Fibroblast of skin of right quadriceps (primary cell): ENCODE measurements at regions not wholly inside any gene's neighbourhood (a gene's known extent, or its start where the extent isn't known, plus 50 kb on each side); places are given as distances from the start of the nearest gene placed in this dataset.

ENCODE experiments used
- DNase-seq: peaks from one replicate; pipeline ENCODE4 v3.0.0-alpha.2; 2013

DNA sequence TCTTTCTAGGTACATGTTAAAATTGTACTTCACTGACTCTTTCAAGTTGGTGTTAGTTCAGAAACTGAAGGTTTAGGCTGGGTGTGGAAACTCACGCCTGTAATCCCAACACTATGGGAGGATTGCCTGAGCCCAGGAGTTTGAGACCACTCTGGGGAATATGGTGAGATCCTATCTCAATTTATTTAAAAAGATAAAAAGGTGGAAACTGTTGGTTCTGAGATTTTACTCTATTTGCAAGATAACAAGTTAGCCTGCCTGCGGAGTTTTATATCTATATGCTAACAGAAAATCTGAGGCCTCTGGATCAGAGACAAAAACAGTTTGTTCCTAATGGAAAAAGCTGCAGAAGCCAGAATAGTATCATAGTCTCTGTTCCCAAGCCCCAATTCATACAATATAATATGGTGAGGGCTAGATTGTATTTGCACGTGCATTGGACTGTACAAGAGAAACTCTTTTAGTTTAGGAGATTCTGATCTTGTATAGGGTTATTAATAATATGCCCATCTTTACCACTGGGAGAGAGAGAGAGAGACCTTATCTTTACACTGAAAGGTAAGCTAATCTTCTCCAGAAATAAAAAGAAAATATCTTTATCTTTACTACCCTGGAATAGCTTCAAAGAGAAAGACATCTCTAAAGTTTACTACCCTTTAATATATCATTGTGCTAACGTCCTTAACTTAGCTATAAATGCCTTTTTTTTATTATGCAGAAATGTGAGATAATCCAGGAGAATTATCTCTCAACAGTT, 1267.6 kb downstream of the OTOL1 start:
- DNase-seq = no peak

DNA sequence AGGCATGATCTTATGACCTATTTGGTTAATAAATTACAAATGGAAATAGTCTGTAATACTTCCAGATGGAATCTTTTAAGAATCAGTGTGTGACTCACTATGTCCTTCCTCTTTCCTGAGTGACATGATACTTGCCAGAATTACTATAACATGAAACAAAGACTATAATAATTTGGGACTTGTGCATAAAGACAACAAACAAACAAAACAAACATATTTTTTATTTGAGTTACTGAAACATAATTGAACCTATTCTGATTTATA, 1268.1 kb downstream of the OTOL1 start:
- peak; percentile 1 for DNase-seq

DNA sequence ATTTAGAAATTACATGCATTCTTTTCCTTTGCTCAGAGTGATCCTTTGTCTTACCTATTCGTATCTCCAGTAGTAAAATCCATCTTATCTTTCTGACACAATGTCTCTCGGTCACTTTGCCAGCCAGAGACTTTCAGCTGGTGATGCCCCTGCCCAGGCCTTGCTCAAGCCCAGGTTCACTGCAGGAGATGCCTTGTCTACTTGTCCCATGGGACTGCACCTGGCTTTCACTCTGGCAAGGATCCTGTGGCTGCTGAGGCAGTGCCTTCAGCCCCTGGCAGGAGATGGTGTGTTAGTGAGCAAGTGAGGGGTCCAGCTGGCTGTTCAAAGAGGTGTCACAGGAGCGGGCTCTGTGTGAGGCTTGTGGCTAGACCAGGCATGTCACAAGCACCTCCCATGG, 1268.9 kb downstream of the OTOL1 start:
- no peak for DNase-seq

DNA sequence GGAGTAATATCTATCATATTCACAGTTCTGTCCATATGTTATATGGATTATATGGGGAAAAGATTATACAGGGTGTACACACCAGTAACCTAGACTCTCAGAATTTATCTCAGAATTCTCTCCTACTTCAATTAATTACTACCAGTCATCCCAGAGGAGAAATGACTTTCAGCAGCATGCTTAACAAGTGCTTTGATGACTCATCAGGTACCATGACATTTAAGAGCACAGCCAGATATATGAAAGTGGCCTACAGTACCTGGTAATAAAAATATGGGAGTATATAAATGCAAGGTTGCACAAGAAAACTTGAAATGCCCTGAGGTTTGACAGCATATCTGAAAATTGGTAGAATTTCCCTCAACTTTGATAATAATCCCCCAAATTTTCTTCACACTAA, 1273.0 kb downstream of the OTOL1 start:
- no peak for DNase-seq

DNA sequence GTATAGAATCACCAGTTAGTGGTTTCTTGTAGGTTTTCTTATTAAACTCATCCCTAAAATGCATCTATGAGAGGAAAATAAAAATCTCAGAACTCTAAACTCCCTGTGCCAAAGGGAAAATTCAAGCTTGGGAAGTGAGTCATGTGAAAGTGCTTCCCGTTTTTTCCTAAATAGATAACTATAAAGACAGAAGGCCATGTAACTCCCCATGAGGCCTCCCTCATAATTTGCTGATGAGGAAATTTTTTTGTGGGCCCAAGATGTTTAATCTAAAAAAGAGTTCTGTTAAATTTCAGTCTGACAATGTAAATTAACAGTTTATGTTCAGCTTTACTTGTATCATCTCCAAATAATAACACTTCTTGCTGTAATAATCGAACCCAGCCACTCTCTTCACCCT, 1273.9 kb downstream of the OTOL1 start:
- peak; percentile 2 for DNase-seq

DNA sequence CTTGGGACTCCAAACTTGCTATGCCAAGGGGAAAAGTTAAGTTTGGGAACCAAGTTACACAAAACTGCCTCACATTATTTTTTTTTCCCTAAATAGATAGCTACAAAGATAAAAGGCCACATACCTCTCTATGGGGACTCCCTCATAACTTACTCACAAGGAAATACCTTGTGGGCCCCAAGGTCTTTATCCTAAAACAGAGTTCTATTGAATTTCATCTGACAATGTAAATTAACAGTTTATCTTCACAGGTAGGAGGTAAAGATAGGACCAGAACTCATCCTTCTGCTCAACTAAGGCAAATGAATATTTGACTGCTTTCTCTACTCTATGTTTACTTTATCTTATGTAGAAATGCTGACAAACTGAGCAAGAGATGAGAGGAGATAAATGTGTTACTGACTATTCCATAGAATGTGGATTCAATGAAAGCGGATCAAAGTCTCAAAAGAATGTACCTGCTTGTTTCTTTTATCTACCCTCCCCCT, 1278.0 kb downstream of the OTOL1 start:
- DNase-seq = no peak

DNA sequence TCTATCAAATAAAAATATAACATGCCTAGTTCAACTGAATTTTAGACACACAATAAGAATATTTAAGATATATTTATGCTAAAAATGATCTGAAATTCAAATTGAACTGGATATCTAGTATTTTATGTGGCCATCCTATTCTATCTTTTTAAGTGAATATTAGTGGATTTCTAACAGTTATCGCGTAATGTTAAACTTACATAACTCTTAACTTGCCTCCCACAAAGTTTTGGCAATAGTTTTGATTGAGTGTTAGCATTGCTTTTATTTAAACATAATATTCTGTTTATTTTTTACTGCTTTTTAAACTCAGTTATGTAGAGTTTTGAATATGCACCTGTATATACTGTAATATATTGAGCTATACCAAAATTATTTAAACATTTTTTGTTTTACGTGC, 1279.5 kb downstream of the OTOL1 start:
- DNase-seq = no peak

DNA sequence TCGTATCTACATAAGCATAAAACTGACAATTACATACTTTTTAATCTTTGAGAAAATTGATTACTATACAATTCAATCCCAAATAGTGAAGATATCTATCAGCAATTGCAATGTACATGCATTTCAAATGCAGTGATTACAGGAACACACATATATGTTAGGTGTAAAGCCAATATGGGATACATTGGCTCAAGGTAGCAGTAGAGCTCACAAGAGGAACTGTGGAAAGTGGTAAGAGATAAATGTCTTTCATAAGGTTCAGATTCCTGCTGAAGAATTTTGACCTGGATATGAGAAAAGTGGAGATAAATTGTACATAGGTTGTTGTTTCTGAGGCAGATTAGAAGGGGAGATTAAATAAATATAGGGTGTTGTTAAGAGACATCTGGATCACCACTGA, 1280.5 kb downstream of the OTOL1 start:
- DNase-seq = no peak

DNA sequence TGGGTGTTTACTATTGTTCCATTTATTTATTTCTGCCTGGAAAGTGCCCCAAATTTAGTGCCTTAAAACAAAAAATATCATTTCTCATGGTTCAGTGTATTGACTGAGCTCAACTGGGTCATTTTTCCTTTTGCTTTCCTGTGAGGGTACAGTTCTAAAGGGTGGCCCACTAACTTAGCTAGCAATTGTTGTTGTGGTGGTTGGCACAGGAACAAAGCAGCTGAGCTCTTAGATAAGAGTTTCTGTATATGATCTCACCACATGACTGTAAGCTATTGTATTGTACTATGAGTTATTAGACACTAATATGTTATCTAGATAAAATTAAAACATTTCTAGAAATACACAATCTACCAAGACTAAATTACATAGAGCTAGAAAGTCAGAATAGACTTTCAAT, 1283.7 kb downstream of the OTOL1 start:
- DNase-seq = no peak

DNA sequence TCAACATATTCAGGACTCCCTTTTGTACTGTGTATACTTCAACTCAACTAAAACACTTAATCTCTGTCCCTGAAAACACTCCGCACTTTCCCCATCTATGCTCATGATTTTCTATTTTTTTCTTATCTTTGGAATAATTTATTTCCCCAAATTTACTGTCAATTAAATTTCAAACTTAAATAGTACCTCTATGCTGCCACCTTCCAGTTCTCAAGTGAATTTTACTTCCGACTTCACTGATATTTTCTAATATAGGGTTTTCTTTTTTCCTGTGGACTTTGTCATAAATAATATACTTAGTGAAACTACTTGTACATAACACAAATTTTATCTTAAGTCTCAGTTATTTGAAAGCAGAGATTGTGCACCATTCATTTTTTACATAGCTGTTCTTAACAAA, 1303.3 kb downstream of the OTOL1 start:
- no peak for DNase-seq

DNA sequence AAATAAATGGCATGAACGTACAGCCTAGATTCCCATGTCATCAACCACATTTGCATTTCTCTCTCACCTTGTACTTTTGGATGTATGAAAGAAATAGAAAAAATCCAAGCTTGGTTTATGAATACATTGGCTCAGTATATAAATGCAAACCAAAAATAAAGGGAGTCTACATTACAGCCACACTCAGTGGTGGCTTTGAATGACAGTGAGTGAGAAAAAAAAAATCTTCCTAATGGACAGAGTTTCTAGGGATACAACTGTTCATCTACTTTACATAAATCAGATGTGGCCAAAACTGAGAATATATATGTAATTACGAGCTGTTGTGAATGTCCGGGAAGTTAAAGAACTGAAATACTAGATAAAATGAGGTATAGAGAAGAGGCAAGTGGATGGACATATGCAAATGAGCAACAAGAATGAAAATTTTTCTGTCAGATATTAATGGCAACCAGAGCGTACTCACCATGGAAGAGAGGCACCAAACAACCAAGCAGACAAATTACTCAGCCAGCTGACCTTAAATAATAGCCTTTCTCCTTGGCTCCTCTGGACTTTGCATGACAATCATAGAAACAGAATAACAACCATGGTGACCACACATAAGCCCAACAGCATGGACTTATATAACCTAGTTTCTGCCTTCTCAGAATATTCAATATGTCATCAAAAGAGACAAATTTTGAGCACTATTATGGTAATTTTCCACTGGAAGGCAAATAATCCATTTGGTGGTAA, 1305.8 kb downstream of the OTOL1 start:
- DNase-seq = no peak

DNA sequence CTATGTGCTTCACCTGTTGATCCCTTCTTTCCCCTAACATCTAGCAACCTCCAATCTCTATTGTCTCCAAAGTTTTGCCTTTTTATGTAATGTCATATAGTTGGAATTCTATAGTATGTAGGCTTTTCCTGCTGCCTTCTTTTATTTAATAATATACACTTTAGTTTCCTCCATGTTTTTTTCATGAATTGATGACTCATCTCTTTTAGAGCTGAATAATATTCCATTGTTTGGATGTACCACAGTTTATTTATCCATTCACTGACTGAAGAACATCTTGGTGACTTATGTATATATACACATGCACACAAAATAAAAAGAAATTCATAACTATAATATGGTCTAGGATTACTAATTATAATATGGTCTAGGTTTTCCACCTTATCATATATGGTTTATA, 1314.2 kb downstream of the OTOL1 start:
- no peak for DNase-seq

DNA sequence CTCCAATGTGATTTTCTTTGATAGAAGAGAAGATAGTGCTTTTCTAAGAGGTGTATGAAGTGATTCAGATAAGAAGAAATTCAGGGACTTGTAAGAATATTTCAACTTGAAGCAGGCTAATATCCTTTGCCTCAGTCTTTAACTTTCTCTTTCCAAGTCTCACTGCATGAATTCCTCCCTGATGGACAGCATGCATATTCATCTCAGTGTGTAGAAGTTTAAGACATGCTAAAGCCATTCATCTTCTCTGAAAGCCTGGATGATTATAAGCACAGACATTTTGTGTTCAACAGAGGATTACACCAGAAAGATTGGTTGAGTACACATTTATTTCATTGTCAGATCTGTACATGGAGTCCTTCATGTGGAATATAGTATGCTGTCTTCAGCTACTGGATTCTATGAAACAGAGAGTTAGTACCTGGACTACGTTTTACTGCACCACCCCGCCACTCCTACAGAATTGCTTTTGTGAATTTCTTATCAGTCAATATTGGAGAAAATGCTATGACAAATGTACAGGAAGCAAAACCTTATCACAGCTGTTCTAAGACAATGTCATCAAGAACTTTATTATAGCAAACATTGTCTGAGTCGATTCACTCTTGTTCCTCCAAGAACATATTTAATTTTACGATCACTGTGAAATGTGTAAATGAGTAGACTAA, 1346.1 kb downstream of the OTOL1 start:
- no peak for DNase-seq

DNA sequence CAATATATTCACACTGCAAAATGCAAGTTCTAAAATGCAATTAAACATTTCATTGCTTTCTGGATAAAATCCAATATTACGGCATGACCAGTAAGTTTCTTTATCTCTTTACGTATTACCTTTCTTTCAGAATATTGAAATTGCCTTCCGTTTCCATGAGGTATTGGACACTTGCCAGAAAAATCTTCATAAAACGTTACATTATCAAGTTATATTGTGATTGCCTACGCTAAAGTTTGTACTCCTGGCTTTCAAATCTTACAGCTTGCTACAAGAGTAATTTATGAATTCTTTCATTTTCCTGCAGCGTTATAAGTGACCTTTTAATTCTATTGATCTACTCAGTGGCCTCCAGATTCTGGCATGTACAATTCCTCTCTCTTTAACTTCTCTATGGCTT, 1349.3 kb downstream of the OTOL1 start:
- no peak for DNase-seq

DNA sequence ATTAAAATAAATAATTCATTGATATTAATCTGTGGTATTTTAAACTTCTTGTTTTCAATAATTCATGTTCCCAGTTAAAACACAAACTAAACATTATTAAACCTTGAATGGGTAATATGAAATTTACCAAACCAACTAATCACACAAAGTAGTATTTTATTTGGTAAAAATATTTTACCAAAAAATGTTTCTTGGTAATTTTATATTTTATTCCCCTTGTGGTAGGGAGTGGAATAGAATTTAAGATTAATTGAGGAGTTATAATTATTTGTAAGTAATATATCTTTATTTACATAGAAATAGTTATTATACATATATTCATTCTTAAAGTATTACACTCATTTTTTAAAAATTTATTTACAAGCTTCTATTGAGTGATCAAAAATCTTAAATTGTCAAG, 1350.9 kb downstream of the OTOL1 start:
- no peak for DNase-seq

DNA sequence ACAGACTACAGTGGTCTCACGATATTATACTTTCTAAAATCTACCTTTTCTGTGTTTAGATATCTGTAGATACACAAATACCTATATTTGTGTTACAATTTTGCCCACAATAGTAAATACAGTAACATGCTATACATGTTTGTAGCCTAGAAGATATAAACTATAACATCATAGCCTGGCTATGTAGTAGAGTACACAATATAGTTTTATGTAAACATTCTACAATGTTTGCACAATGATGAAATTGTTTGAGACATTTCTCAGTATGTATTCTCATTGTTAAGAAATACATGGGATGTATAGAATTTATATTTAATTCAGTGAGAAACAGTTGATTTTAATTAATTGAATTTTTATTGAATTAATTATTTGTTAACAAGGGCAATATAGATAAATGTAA, 1367.0 kb downstream of the OTOL1 start:
- DNase-seq = no peak

DNA sequence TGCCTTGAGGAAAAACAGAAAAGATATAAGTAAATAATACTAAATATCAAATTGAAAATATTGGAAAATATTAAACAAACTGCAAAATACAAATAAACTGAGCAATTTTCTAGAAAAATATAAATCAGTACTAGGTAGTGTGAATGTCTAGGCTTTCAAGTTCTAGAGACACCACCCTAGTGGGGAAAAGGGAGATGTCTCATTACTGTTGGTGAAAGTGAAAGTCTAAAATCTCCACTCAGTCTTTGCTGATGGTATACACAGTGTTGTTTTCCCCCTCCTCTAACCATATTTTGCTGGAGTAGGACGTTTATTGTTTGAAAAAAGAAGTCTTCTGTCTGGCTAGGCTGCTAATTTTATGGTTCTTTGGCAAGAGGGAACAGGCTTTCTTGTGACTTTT, 1368.9 kb downstream of the OTOL1 start:
- DNase-seq = no peak

DNA sequence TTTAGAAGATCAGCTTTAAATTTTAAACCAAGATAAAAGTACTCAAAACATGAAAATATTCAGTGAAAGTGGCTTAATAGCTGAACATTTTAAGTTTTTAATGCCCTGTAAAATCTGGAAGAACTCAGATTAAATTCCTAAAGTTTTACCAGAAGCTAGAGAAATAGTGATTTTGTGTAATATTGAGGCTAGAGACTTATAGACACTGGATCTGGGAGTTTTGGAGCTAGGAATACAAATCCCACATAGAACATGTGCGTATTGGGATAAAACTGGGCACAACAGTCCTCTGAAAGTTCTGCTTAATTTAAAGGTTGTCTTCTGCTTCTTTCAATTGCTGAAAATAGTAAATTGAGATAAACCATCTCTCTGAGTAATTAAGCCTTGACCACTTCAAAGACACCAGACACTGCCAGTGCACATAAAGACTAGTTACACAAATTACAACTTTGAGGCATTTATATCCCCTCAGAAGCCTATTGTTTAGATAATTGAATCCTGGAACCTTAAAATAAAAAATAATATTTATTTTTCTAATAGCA, 1382.5 kb downstream of the OTOL1 start:
- DNase-seq = no peak

DNA sequence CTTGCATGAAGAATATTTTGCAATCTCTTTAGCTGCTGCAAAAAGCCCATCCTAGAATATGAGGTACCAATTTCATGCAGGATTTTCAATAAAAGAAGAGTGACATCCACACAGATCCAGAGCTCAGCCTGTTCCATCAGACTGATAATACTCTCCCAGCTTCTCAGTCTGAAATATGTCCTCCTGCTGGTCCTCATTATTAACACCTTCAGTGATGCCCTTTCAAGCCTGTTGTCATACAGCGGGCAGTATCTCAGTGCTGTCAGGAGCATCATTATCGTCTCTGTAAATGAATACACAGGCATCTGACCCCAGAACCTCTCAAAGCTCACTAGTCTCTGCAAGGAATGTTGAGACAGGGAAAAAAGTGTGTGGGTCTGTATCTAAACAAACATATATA, 1387.8 kb downstream of the OTOL1 start:
- DNase-seq = no peak

DNA sequence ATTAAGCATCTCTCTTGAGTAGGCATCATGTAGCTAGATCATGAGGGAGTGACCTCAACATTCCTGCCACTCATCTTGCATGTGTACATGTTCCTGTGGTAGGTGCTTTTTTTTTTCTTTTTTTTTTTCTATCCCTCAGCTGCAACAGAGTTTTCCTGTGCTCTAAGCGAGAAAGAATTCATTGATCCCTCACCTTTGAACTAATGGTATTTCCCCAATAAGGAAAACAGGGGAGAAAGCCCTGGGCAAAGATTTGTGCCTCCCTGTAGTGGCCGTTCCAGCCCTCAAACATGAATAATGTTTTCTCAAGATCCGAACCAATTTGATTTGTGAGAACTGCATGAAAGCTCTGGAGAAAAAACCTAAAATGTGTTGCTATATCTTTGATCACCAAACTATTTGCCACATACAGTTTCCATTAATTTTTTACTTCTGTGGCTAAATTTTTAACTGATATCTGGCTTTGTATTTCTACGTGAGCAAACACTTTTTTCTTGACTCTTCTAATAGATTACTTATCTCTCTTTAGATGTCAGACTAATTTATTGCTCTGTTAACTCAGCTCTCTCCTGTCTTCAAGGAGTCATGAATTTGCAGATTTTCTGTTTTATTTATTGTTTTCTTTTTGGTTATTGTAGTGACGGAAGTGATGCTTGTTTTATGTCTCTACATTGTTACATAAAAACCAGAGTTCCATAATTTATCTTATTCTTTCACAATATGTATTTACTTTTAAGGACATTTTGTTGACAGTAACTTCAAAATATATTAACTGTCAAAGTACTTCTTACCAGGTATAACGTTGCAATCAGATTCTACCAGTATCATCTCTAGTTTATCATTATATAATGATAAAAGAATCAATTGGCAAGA, 1396.5 kb downstream of the OTOL1 start:
- no peak for DNase-seq

DNA sequence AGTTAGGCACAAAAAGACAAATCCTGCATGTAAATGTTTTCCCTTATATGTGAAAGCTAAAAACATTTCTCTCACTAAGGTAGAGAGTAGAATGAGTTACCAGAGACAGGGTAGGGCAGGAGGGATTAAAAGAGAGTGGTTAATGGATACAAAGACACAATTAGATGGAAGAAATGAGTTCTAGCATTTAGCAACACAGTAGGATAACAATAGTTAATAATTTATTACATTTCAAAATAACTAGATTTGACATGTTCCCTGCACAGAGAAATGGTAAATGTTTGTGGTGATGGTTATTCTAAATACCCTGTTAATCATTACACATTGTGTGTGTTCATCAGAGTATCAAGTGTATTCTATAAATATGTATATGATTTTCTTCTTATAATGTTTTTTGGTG, 1400.7 kb downstream of the OTOL1 start:
- DNase-seq = no peak

DNA sequence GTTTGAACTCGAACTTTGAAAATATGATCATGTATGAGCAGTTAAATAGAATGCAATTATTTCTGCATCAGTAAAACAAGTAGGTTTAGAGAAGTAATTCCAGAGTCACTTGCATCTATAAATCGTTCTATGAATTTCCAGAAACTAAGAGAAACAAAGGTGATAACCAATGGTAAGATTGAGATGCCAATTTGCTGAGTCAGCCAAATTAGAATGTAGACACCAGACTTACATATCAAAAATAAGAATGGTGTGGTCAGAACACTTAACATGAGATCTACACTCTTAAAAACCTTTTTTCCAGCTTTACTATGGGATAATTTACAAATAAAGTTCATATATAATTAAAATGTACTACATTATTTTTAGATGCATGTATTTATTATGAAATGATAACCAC, 1435.9 kb downstream of the OTOL1 start:
- DNase-seq = no peak

DNA sequence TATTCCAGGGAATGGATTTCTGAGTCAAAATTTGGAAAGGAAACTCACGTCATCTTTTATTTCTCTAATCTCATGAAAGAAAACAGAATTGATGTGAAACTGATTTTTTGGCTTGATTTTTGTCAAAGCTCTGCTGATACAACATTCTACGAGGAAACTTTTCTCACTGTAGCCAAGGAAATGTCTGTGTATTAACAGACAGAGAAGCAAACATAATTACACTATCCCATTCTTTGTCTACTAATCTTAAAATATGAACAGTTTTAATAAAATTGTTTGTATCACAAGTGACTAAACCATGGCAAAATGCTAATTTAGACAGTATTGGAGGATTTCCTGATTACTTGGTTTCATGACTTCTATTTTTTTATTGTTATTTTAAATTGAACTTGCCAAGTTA, 1437.0 kb downstream of the OTOL1 start:
- no peak for DNase-seq
